ENCODE measurements at regions not wholly inside any gene's neighbourhood (a gene's known extent, or its start where the extent isn't known, plus 50 kb on each side); places are given as distances from the start of the nearest gene placed in this dataset.

- no peak overlapping the region for H3K18ac ChIP-seq (ENCODE audit: extremely low read depth, low read length)
- no peak overlapping the region for H2BK12ac ChIP-seq (ENCODE audit: low read depth, low read length)
- no peaks in the 10 kb centered on the region for H4K20me1 ChIP-seq (replicated peaks in 1 of 2; ENCODE audit: control insufficient read depth in 1 of 2, insufficient read depth in 2 of 2, low read length in 2 of 2)
- DNase-seq (ENCODE audit: low read depth in 1 of 2, low spot score in 2 of 2) (no peak), FAIRE-seq (no peak)
- H3K79me1 ChIP-seq (ENCODE audit: low read depth, low read length): no peaks in the 10 kb centered on the region
- H2AFZ ChIP-seq (ENCODE audit: low read length): no peak overlapping the region
- no peak overlapping the region for H3K4ac ChIP-seq (replicated peaks; ENCODE audit: insufficient read length, low read depth, low read length)
- no peaks in the 10 kb centered on the region for H3K23me2 ChIP-seq (ENCODE audit: low read depth, low read length)
- H3K56ac ChIP-seq (replicated peaks; ENCODE audit: insufficient read length, low read depth, low read length): no peak overlapping the region
- no peak overlapping the region for H3K4me2 ChIP-seq (ENCODE audit: insufficient read depth in 1 of 2, low read depth in 2 of 2, low read length in 2 of 2)
- WGBS, 2 experiments (ENCODE audit: extremely low coverage in 1 of 2, insufficient coverage in 1 of 2, insufficient read length in 1 of 2, insufficient replicate concordance in 2 of 2, low coverage in 1 of 2, low lambda C conversion rate in 2 of 2, missing lambda C conversion rate in 1 of 2): 78% methylated on average over 1 of the region's 1 CpG; no CpG with 5 or more reads in 1 of the 2 experiments
- no peak overlapping the region for H3K27ac ChIP-seq (ENCODE audit: low read depth, low read length)
- no peak overlapping the region for H4K5ac ChIP-seq (ENCODE audit: insufficient read length, low read depth, low read length)
- no peak overlapping the region for H2BK20ac ChIP-seq (ENCODE audit: low read length)
- no peak overlapping the region for H4K8ac ChIP-seq (ENCODE audit: extremely low read depth, insufficient read depth, low read length)
- no peak overlapping the region for H3K9ac ChIP-seq (replicated peaks in 1 of 4; ENCODE audit: extremely low read depth in 1 of 4, low read depth in 3 of 4, low read length in 3 of 4)
- H2AK5ac ChIP-seq (ENCODE audit: low read depth, low read length): no peak overlapping the region
- H3K36me3 ChIP-seq (ENCODE audit: control insufficient read depth in 2 of 4, insufficient read depth in 4 of 4, low read length in 3 of 4): no peaks in the 10 kb centered on the region
- no peaks in the 10 kb centered on the region for H3K27me3 ChIP-seq (replicated peaks in 1 of 4; ENCODE audit: control insufficient read depth in 3 of 4, extremely low read depth in 1 of 4, insufficient read depth in 3 of 4, low read length in 3 of 4)
- no peaks in the 10 kb centered on the region for H3K4me1 ChIP-seq (replicated peaks in 1 of 4; ENCODE audit: control insufficient read depth in 3 of 4, insufficient read depth in 4 of 4, low read length in 3 of 4)
- no peak overlapping the region for H2BK120ac ChIP-seq (replicated peaks; ENCODE audit: low read depth, low read length)
- H3K14ac ChIP-seq (ENCODE audit: insufficient read length): no peak overlapping the region
- H2BK5ac ChIP-seq (ENCODE audit: low read depth, low read length): no peak overlapping the region
- no peak overlapping the region for H3K23ac ChIP-seq (ENCODE audit: insufficient read length)
- POLR2A ChIA-PET (ENCODE audit: partially characterized antibody): interaction anchor here (0.5 to 0.7 kb wide), 2 partner anchors 9 to 1770 kb away, joined by 3 read pairs; no protein-coding TSS in a partner anchor
- H2BK15ac ChIP-seq (ENCODE audit: low read length): no peak overlapping the region
- no peaks in the 10 kb centered on the region for H3K79me2 ChIP-seq (ENCODE audit: control insufficient read depth in 1 of 2, insufficient read depth in 2 of 2, low read length in 2 of 2)
- no peaks in the 10 kb centered on the region for H3K9me3 ChIP-seq (ENCODE audit: insufficient read depth in 2 of 2, low read depth in 1 of 2, low read length in 1 of 2)
- H3K4me3 ChIP-seq (ENCODE audit: extremely low read depth in 1 of 4, insufficient read depth in 2 of 4, low read depth in 3 of 4, low read length in 4 of 4): no peak overlapping the region
- CTCF ChIA-PET (ENCODE audit: partially characterized antibody): interaction anchor here (1.5 kb wide), 1 partner anchor 189 kb away, joined by 3 read pairs; no protein-coding TSS in a partner anchor
- no peak overlapping the region for H4K91ac ChIP-seq (replicated peaks; ENCODE audit: insufficient read length, low read length)
- TF ChIP-seq, protein P1, sequence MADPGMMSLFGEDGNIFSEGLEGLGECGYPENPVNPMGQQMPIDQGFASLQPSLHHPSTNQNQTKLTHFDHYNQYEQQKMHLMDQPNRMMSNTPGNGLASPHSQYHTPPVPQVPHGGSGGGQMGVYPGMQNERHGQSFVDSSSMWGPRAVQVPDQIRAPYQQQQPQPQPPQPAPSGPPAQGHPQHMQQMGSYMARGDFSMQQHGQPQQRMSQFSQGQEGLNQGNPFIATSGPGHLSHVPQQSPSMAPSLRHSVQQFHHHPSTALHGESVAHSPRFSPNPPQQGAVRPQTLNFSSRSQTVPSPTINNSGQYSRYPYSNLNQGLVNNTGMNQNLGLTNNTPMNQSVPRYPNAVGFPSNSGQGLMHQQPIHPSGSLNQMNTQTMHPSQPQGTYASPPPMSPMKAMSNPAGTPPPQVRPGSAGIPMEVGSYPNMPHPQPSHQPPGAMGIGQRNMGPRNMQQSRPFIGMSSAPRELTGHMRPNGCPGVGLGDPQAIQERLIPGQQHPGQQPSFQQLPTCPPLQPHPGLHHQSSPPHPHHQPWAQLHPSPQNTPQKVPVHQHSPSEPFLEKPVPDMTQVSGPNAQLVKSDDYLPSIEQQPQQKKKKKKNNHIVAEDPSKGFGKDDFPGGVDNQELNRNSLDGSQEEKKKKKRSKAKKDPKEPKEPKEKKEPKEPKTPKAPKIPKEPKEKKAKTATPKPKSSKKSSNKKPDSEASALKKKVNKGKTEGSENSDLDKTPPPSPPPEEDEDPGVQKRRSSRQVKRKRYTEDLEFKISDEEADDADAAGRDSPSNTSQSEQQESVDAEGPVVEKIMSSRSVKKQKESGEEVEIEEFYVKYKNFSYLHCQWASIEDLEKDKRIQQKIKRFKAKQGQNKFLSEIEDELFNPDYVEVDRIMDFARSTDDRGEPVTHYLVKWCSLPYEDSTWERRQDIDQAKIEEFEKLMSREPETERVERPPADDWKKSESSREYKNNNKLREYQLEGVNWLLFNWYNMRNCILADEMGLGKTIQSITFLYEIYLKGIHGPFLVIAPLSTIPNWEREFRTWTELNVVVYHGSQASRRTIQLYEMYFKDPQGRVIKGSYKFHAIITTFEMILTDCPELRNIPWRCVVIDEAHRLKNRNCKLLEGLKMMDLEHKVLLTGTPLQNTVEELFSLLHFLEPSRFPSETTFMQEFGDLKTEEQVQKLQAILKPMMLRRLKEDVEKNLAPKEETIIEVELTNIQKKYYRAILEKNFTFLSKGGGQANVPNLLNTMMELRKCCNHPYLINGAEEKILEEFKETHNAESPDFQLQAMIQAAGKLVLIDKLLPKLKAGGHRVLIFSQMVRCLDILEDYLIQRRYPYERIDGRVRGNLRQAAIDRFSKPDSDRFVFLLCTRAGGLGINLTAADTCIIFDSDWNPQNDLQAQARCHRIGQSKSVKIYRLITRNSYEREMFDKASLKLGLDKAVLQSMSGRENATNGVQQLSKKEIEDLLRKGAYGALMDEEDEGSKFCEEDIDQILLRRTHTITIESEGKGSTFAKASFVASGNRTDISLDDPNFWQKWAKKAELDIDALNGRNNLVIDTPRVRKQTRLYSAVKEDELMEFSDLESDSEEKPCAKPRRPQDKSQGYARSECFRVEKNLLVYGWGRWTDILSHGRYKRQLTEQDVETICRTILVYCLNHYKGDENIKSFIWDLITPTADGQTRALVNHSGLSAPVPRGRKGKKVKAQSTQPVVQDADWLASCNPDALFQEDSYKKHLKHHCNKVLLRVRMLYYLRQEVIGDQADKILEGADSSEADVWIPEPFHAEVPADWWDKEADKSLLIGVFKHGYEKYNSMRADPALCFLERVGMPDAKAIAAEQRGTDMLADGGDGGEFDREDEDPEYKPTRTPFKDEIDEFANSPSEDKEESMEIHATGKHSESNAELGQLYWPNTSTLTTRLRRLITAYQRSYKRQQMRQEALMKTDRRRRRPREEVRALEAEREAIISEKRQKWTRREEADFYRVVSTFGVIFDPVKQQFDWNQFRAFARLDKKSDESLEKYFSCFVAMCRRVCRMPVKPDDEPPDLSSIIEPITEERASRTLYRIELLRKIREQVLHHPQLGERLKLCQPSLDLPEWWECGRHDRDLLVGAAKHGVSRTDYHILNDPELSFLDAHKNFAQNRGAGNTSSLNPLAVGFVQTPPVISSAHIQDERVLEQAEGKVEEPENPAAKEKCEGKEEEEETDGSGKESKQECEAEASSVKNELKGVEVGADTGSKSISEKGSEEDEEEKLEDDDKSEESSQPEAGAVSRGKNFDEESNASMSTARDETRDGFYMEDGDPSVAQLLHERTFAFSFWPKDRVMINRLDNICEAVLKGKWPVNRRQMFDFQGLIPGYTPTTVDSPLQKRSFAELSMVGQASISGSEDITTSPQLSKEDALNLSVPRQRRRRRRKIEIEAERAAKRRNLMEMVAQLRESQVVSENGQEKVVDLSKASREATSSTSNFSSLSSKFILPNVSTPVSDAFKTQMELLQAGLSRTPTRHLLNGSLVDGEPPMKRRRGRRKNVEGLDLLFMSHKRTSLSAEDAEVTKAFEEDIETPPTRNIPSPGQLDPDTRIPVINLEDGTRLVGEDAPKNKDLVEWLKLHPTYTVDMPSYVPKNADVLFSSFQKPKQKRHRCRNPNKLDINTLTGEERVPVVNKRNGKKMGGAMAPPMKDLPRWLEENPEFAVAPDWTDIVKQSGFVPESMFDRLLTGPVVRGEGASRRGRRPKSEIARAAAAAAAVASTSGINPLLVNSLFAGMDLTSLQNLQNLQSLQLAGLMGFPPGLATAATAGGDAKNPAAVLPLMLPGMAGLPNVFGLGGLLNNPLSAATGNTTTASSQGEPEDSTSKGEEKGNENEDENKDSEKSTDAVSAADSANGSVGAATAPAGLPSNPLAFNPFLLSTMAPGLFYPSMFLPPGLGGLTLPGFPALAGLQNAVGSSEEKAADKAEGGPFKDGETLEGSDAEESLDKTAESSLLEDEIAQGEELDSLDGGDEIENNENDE (IDR thresholded peaks at IDR 0.05; ENCODE audit: insufficient replicate concordance, low read length): no peak
Observed at GRCh38 chr20:41923624-41924023, 305.4 kb upstream of the CHD6 start.

Measured in H1 (cell line).